ENCODE measurements at regions not wholly inside any gene's neighbourhood (a gene's known extent, or its start where the extent isn't known, plus 50 kb on each side); places are given as distances from the start of the nearest gene placed in this dataset.

- no peak for DNase-seq
Observed at GRCh38 chr2:221088506-221088905, 483.6 kb downstream of the EPHA4 start.

DNA sequence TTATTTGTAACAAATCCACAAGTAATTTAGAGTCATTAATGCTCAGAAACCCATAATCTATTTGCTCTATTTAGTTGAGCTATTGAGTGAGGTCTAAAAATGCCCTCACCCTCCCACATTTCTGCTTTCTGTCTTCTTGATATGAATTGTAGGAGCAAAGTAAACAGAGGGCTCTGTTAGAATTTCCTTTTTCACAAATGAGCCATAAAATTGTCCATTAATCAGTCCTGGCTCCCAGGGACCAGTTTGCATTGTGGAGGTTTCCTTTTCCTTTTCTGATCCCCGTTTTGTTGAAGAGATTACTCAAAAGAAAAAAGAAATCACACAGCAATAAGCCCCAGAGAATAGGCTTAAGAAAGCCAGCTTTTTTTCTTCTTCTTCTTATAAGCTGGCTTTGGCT is 476.7 kb downstream of the EPHA4 start:
- DNase-seq: no peak

GRCh38 chr2:221096706-221097567 is 475.2 kb downstream of the EPHA4 start:
- DNase-seq: no peak

GRCh38 chr2:221097568-221097915 is 474.6 kb downstream of the EPHA4 start:
- no peak for DNase-seq

DNA sequence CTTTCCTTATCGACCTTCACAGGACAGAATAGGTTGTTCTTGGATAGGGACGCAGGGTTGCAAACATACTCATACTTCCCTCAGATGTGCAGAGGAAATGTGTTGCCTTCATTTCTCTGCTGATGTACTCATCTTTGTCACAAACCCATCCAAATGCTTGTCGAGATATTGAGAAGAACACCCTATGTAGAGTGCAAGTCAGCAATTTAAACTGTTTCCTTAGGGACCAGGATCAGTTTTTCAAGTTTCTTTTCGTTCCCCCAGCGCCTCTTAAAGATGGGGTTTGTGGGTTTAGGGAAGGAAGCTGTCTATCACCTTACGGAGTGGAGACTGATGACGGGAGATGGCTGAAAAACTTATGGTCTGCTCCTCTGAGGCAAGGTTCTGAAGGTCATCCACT is 474.2 kb downstream of the EPHA4 start:
- DNase-seq: no peak

- no peak for DNase-seq
Observed at GRCh38 chr2:221100467-221101089, 471.5 kb downstream of the EPHA4 start.

DNA sequence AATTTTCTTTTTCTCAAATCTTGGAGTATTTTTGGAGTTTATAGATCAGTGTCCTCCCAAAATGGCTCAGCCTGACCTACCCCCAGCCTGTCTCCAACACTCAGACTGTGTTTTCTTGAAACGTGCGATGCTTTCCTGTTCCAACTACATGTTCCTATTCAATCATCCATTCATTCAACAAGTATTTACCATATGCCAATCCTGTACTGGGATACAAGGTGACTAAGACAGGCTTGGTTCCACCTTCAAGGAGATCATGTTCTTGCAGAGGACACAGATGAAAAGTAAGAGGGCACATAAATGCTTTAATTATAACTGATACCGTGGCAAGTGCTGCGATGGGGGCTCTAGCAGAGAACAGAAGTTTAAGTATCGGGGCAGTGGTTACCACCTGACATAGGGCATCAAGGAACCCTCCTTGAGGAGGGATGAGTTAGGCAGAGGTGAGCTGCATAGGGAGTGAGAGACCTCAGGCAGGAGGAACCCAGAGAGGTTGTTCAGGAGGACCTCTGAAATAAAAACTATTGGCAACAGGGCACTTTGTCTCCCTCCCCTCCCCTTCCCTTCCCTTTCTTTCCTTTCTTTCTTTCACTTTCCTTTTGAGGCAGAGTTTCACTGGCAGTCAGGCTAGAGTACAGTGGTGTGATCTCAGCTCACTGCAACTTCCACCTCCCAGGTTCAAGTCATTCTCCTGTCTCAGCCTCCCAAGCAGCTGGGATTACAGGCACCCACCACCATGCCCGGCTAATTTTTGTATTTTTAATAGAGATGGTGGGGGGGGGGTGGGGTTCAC is 469.0 kb downstream of the EPHA4 start:
- DNase-seq: no peak

DNA sequence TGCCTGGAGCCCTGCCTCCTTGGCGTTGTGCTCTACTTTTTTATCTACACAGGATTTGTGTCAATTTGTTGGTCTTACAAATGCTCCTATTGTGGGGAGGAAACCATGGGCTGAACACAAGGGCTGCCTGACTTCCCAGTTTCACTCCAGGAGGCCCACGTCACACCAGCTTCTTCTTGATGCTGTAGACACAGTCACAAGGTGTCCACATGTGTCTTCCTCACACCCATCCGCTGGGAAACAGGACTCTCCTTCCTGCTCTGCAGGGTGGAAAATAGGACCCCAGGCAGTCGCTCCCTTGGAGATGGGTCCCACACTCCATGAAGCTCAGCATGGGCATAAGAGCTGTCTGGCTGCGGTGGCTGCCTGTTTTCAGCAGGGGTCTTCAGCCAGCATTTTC is 468.2 kb downstream of the EPHA4 start:
- DNase-seq: no peak

DNA sequence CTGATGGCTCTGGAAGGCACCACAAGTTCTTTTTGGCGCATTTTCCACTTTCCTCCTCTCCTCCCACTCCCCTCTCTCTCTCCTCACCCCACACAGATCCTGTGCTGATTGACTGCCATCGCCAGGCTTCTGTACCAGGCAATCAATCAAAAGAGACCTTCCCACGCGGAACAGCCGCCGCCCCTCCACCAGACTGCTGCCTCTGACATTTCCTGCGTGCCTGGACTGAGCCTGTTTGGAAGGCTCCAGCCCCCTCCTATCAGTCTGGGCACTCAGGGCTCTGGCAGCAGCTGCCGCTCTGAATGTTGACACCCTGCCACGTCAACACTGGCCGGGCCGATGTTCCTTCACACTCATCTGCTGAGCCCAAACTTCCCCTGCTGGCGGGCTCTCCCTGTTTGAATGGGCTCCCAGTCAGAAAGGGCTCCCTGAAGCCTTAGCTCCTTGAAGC is 467.7 kb downstream of the EPHA4 start:
- DNase-seq: no peak

GRCh38 chr2:221106241-221106640 is 465.9 kb downstream of the EPHA4 start:
- no peak for DNase-seq

GRCh38 chr2:221107424-221107823 is 464.7 kb downstream of the EPHA4 start:
- no peak for DNase-seq

DNA sequence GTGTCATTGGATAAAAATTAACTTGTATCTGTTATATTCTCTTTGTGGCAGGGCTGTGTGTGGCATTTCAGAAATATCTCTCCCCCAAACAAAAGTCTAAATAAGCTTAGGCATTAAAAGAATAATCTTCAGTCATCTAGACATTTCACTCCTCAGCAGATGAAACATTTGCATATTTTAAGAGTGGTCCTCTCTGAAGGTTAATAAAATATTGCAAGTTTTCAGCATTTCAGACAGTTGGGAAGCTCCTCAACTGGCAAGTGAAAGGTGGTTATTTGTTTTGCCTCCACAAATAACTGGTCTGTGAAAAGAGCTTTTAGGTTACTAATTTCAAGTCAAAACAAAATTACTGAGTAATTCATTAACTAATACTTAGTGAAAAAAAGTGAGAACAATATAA is 462.6 kb downstream of the EPHA4 start:
- no peak for DNase-seq

DNA sequence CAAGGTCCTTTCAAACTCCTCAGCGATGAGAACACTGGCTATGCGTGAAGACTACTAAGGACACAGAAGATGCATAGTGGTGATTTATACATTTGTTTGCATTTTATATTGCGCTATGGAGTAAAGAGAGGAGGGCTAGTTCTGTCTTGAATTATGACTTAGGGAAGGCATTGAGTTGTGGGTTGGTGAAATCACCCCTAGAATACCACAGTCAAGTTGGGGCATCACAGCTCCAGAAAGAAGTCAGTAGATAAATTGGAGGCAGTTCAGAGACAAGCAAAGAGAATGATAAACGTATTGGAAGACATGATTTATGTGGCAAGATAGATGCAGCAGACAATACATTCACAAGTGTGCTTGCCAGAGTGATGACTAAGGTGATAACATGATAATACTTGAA is 460.4 kb downstream of the EPHA4 start:
- DNase-seq: no peak

GRCh38 chr2:221112744-221113143 is 459.4 kb downstream of the EPHA4 start:
- DNase-seq: no peak

GRCh38 chr2:221115944-221116343 is 456.2 kb downstream of the EPHA4 start:
- DNase-seq: no peak

DNA sequence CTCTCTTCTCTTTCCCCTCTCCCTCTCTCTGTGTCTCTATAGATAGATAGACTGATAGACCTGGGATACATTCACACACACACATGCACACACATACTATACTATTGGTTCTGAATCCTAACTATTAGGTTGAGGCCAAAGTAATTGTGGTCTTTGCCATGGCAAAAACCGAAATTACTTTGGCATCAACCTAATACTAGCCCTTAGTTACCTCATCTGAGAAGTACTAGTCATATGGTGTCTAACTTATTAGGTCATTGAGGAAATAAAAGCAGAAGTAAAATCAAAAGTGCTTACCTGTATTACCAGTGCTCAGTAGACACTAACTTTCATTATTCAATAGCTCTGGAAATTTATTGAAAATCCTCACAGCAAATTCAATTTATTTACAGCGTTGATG is 451.5 kb downstream of the EPHA4 start:
- no peak for DNase-seq

GRCh38 chr2:221123396-221123795 is 448.7 kb downstream of the EPHA4 start:
- no peak for DNase-seq

DNA sequence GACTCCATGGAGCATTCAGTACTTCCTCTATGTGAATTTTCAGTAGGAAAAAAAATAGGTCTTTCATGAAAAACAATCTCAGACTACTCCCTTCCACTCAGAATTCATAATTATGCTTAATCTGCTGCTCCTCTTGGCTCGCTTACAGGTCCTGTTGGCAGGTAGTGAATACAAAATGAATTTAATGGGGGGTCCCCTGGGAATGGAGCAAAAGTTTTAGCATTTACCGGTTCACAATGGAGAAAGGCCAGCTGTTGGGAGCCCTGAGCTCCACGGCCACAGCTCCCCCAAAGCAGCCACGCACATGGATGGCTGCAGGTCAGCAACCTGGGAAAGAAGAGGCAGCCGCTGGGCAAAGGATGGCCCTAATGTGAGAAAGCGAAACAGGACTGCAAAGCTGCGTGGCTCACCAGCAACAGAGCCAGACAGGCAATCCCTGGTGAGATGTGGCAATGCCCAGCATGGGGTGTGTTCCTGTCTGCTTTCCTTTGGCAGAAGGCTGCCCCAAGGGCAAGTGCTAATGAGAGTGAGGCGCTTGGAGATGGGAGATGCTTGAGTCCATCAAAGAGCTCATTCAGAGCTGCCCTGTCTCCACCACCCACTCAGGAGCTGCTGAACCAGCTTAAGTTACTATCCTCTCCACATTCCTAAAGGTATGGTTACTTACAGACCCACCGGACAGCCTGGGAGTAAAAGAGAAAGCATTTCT is 447.4 kb downstream of the EPHA4 start:
- DNase-seq: peak; percentile 60

GRCh38 chr2:221125691-221126090 is 446.4 kb downstream of the EPHA4 start:
- no peak for DNase-seq

GRCh38 chr2:221129657-221130056 is 442.4 kb downstream of the EPHA4 start:
- no peak for DNase-seq

DNA sequence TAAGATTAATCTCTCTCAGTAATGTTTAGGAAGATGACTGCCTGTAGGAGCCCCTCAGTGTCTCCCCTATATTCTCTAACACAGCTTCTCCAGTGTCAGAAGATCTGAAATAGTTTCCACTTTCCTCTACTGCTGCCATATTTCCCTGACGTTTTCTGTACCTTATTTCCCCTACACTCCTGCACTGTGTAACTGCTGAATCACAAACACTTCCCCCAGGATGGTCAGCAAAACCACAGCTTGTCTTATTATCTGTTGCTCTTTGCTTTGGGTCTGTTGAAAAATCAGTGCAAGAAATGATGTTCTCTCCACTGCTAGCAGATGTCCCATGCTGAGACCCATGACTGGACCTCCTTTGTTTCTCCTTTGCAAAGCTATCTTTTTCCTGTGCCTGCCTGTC is 441.7 kb downstream of the EPHA4 start:
- DNase-seq: no peak

- no peak for DNase-seq
Observed at GRCh38 chr2:221133941-221134340, 438.2 kb downstream of the EPHA4 start.

GRCh38 chr2:221134718-221135117 is 437.4 kb downstream of the EPHA4 start:
- no peak for DNase-seq

Measured in NCI-H2107 (cell line).